Posterior cingulate gyrus (tissue), 11 donors: ENCODE measurements at regions not wholly inside any gene's neighbourhood (a gene's known extent, or its start where the extent isn't known, plus 50 kb on each side); places are given as distances from the start of the nearest gene placed in this dataset.
"Not testable (repeated sequence)": the region's sequence is repeated elsewhere in the genome, so short reads cannot be mapped to it uniquely, and the experiment has no call there.

Source experiments
- DNase-seq, 10 donors: peaks; one replicate each; pipeline versions ENCODE4 v3.0.0 to v3.0.0-alpha.2; 2020 to 2021; ENCODE audit warnings: mixed read lengths in 3 of 10
- intact Hi-C: fragments of 100-400 bp; cut with DNase I; formaldehyde crosslinking; loops from one replicate; pipeline ENCODE4 v1.15.1; 2023

DNA sequence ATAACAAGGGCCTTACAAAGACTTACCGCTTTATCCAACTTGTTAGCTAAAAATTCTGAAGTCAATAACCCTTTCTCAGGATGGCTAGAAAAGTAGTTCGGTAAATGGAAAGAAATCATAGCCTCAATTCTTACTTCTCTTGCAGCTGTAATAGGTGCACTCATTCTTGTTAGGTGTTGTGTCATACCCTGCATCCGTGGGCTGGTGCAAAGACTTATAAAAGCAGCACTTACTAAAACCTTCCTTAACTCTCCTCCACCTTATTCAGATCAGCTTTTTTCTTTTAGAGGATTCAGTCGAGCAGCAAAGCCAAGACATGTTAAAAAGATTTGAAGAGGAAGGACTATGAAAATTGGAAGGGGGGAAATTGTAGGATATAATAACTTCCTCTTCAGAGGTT is 238.2 kb upstream of the DIO3 start:
- no peak for DNase-seq
- intact Hi-C loops, result no loop called here

DNA sequence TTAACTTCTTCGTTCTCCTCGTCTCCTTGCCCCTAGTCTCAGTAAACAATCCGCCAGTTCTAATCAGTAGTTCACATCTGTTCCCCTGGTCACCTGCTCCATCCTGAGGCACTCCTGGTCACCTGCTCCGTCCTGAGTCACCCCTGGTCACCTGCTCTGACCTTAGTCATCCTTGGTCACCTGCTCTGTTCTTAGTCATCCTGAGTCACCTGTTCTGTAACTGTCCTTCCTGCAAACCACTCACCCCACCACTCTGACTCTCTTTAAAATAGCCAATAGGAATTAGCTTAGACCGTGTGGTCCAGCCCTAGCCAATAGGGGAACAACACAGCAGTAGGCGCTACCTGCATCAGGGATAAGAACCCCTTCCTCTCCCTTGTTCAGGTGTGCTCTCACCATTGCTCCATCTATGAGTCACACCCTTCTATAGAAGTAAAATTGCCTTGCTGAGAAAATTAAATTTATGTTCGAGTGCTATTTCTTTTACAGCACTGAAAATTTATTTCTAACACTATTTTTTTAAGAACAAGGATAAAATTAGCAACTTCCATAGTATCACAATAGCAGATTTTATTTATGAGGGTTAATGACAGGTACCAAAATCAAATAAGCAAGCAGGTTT is 237.6 kb upstream of the DIO3 start:
- intact Hi-C loops, DNase-seq: not testable (repeated sequence)

DNA sequence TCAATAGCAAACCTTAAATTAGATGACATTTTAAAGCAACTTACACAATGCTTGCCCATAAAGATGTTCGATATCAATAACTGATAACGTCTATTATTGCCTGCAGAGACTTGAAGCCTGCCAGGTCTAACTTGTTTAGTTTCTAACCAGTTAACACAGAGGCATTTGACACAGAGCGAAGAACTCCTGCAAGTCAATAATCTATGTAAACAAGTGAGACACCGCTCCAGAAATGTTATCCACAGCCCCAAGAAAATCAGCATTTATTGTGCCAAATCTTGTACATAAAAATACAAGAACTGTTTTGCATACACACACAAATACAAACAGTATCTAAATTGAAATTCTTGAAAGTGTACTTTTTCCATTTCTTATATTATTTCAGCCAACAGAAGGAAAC is 236.0 kb upstream of the DIO3 start:
- intact Hi-C loops, result no loop called here
- DNase-seq, result no peak

DNA sequence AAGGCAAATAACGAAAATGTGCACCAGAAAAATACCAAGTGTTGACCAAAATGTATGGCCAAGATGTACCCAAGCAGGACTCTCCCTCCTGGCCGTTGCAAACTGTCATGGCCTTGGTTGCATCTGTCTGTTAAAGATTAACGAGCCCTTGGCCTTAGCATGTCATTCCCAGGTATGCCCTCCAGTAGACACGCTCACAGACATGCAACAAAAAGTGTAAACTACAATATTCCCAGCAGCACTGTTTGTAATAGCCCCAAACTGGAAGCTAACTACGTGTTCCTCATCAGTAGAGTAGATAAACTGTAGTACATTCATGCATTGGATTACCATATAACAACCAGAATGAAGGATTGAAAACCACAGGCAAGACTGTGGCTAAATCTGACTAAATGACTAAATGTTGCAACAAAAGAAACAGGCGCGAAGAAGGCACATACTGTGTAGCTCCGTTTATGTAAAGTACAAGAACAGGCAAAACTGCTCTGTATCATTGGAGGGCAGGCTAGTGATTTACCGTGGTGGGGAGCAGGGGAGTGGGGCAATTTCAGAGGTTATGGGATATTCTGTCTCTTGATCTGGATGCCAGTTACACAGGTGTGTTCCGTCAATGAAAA is 232.8 kb upstream of the DIO3 start:
- no peak for DNase-seq

DNA sequence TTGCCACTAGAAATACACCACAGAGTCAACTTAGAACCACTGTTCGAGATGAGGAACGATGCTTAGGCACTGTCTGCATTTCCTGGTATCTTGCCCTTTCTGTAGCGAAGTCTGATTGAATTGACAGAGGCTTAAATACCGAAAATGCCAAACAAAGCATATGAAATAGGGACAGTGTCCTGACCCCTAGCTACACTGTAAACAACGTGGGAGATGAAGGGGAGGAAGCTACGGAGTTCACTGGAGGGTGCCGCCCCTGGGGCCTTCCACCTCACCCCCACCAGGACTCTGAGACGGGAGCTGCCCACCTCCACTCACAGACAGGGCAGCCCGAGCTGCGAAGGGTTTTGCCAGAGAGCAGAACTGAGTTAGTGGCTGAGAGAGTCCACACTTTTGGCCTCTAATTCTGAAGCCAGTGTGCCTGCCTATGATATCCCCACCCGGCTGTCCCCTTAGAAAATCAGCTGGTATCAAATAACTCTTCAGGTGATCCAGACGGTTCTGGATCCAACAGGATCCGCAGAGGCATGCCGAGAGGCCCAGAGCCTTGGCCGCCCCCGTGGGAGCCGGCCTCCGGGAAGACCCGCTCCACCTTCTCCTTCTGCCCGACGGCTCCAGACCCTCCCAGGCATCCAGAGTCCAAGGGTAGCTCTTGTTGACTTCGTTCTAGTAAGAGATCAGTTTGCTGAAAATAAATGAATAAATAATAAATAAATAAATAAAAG is 230.7 kb upstream of the DIO3 start:
- intact Hi-C loops, result no loop called here
- DNase-seq, result peak in 1 of 10 donors; percentile 49

More for the DNA sequence above, 232.8 kb upstream of the DIO3 start:
- intact Hi-C loops, result no loop called here

DNA sequence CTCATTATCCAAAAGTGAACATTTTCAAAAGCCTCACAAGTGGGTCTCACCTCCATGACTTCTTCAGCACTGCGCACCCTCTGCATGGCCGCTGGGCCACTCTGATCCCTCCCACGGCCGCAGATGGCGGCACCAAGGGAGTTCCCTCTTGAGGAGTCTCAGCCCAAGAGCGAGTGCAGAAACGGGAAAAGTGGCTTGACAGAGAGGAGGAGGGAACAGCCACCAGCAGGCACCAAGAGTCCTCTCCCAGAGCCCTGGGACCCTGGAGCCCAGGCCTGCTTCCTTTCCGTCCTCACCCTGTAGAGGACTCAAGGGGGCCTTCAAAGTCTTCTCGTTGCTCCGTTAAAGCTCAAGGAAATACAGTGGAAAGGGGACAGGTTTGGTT is 230.2 kb upstream of the DIO3 start:
- DNase-seq, result peak in 1 of 10 donors; percentile 78
- intact Hi-C loops, result no loop called here

DNA sequence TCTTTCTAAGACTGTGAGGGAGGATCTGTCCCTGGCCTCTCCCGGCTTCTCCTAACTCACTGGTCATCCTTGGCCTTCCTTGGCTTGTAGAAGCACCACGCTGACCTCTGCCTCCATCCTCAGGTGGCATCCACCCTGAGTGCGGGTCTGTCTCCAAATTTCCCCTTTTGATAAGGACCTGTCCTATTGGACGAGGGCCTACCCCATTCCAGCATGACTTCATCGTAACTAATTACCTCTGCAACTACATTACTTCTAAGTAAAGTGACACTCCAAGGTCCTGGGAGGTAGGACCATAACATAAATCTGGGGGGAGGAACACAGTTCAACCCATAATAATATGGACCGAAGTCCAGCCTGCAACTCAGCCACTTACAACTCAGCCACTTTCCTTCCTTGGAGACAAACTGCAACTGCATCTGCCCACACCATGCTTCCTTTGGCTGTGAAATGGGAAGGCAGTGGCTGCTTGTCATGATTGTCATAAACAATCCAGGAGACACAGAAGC is 229.6 kb upstream of the DIO3 start:
- no peak for DNase-seq

DNA sequence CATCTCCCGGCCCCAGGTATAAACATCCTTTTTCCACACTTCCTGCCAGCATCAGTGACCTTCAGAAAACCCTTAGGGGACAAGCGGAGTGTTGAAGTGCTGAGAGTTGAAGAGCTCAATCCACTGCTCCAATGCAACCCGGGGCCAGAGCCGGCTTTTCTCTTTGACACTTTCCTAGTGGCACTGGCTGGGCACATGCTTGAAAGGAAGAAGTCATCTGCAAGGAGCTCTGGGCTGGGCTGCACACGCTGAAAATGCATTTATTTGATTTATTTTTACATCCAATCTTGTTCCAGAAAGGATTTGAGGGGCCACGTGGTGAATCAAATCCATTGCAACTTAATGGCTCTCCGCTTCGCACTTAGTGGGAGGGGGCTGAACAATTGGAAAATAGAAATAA is 229.0 kb upstream of the DIO3 start:
- intact Hi-C loops, result no loop called here
- DNase-seq, result no peak

More for the DNA sequence above, 229.6 kb upstream of the DIO3 start:
- intact Hi-C loops, result no loop called here

DNA sequence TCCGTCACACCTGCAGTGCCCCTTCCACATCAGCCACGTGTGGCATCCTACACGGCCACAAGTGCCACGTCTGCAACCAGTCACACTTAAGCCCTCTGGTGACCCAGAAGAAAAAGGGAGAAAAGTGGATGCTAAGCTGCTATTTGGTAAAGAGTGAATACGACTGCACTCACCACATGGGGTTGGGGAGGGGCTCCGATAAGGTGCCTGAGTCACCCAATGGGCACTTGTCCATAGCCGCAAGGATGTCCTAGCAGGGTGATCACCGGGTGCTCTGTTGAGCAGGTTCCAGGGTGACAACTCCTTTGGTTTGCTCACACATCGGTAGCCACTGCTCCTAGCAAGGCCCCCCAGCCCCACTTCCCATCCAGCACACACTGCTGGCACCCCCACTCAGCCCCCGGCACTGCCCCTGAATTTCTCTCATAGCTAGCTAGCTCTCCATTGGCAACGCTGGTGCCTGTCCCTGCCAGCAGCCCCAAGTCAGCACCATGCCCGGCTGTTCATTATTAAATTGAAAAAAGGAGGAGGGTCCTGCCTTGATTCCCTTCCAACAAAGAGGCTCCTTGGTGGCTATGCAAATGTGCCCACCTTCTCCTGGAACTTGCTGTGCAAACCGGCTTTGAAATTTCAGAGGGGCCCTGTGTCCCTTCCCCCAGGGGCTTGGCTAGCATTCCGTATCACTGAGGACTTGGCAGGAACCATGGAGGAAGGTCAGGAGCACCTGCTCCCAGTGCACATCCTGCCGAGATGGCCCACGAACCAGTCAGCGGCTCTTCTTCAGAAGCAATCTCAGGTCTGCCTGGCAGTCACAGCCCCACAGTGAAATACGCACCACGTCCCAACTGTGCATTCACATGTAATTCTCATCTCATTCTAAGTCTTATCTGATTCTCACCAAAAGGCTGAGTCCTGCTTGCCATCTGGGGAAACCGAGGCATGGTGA is 227.7 kb upstream of the DIO3 start:
- peak in 1 of 10 donors; percentile 76 for DNase-seq
- intact Hi-C loops, result no loop called here

DNA sequence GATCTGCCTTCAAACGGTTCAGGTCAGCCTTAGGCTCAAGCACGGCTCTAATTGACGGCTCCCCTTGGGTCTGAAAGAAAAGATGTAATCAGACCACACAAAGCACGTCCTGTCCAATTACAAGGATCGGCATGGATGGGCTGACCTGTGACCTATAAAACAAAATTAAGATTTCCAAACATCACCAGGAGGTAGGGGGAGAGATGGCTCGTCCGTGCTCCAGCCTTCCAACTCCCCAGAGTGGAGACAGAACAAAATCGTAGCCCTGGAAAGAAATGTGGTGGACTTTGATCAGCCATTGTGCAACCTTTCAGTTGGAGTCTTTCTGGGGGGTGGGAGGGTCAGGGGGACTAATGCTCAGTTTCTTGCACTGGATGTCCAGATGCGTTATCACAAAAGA is 226.6 kb upstream of the DIO3 start:
- DNase-seq, result no peak
- intact Hi-C loops, result no loop called here

DNA sequence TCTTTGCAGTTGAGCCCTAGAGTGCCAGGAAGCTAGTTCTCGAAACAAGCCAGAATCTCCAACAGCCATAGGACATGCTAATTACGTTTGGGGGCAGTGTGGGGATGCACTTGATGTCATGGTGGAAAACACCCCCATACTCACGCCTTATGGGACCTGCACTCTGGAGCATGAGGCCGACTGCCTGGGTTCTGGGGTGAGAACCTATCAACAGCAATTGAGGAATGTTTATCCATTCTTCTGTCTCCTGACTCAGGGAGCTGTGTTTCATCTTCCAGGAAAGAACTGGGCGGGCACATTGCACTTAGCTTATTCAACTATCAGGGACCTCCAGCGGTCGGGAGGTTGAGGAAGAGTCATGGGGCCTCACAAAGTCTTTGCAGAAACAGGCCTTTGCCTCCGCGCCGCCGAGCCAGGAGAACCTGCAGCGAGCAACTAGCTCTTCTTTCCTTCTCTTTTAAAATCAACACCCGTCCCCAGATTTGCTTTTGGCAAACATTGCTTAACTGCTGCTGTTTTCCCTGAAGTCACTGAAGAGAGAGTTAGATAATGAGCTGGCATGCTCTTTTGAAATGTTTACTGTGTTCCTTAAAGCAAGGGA is 226.1 kb upstream of the DIO3 start:
- peak in 4 of 10 donors; percentile 26 to 90 (median 57) for DNase-seq
- intact Hi-C loops, result no loop called here

DNA sequence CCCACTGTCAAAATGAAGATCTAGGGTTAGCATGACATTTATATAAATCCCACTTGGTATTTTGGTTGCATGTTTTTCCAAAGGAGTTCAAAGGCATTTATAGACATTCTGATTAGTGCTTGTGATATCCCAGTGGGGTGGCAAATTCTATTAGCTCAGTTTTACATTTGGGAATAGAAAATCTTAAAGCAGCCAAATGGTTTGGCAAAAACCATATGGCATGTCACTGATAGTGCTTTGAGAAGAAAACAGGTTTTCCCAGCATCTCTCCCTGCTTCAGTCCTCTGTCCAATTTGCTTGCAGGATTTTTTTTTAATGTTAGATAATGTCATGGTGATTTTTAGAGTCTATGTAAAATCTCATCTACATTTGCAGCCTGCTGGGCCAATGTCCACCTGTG is 225.1 kb upstream of the DIO3 start:
- no peak for DNase-seq
- intact Hi-C loops, result no loop called here

DNA sequence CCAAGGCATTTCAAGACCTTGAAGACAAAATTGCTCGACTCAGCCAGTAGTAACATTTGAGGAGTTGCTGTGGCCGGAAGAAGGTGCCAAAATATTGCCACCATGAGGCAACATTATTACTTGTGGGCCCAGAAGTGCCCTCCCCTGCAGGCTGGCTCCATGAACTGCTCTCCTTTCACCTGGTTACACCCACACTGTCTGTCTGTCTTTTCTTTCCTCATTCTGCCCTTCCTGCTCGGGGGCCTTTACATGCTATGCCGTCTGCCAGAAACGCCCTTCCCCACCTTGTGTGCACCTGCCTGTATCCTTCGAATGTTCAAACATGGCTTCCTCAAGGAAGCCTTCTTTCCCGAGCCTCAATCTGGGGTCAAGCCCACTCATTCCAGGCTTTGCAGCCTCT is 224.2 kb upstream of the DIO3 start:
- DNase-seq, result no peak
- intact Hi-C loops, result no loop called here

DNA sequence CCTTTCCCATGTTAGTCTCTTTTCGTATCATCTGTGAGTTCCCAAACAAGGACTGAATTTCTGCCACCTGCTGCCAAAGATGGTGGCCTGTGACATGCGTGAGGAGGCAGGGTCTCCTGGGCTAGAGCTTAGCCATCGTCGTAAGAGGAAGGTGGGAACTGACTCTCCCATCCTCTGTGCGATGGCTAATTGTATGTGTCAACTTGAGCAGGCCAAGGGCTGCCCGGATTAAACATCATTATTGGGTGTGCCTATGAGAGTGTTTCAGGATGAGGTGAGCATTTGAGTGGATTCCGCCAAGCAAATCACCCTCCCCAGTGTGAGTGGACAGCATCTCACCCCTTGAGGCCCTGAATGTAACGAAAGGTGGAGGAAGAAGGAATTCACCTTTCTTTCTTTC is 220.7 kb upstream of the DIO3 start:
- DNase-seq, result peak in 1 of 10 donors; percentile 33
- intact Hi-C loops, result no loop called here

DNA sequence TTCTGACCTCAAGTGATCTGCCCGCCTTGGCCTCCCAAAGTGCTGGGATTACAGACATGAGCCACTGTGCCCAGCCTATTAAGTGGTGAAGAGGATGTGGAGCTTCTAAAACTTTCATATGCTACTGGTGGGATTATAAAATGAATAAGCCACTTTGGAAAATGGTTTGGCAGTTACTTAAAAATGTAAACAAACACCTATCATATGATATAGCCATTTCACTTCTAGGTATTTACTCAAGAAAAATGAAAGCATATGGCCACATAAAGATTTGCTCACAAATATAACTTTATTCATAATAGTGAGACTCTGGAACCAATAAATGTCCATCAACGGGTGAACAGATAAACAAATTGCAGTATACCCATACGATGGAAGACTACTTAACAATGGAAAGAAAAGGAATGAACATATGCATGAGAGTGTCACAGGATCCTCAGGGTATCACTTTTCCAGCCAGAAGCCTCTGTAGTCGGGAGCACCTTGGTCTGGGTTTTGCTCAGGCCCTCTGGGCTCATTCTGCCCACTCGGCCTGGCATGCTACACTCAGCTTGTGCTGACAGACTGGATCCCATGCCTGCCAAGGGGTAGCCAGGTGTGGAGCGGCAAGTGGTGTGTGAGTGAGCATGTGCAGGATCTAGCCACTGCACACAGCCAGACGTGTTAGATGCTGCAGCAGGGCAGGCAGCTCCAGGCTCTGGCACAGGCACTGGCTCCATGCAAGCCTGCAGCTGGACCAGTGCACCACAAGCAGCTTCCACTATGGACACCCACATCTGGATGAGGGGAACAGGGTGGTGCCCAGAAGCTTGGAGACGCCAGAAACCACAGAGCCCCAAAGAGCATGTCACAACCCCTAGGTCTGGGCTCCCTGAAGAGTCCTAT is 213.2 kb upstream of the DIO3 start:
- peak in 1 of 10 donors; percentile 24 for DNase-seq
- intact Hi-C loops, result no loop called here

DNA sequence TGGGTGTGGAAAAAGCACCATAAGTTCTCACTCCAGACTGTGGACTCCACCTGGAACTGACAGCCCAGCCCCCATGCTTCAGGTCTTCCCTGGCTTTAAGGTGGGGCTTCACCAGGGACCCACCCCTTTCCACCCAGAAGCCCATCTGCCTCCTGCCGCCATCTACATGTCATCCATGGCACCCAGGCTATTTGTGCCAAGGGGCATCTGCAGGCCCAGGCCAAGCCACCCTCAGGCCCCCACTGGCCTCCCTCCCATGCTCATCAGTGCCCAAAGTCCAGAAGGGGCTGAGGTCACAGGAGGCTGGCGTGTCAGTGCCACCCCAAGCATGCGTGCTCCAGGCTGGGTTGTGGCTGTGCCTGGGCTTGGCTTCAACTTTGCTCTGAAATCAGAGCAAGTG is 212.2 kb upstream of the DIO3 start:
- peak in 1 of 10 donors; percentile 67 for DNase-seq
- intact Hi-C loops, result no loop called here

DNA sequence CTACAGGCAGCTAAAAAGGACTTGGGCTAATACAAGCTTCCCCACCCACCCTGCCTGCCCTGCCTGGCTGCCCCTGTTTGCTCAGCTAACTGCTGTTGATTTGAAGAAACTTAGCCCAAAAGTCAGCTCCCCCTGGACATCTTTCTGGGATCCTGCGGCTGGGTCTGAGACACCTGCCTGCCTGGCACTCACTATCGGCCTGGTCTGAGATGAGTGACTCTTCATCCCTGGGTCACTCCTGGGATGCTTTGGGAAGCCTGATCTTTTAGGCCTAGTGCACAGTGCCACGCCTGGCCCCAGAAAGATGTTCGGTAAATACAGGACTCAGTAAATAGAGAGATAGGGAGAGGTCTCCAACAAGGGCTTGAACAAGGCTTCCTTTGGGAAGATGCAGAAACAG is 211.3 kb upstream of the DIO3 start:
- DNase-seq, result no peak
- intact Hi-C loops, result no loop called here

DNA sequence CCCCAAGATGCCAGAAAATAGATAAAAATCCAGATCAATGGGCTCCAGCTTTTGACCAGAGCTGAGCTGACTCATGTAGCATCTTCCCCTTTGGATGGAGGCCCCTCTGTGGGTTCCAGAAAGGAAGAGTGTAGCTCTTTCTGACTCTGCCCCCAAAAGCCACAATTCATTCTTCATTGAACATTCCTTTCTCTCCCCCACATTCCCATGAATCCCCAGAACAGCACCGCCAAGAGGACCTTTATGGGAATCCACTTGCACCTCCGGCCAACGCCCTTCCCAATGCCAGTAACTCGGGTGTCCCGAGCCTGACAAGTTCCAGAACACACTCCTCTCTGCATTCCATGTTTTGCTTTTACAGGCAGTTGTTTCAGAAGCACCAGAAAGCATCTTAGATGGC is 210.6 kb upstream of the DIO3 start:
- DNase-seq, result peak in 1 of 10 donors; percentile 43
- intact Hi-C loops, result no loop called here

DNA sequence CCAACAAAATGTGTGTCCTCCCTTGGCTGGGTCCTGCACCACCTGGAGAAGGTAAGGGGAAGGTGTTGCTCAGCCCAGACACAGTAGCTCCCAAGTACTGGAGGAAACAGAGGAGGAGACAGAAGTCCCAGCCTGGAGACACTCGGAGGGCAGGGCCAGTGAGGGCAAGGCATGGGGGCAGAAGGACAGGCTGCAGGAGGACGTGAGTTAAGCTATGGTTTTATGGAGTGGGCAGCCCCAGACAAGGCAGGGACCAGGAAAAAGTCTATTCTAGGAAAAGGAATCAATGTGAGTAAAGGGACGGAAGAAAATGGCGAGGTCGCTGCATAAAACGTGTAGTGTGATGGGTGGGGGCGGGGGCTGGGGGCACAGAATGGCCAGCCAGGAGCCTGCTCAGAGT is 210.1 kb upstream of the DIO3 start:
- DNase-seq, result no peak
- intact Hi-C loops, result no loop called here
